Nephron (organoid): ENCODE measurements at regions not wholly inside any gene's neighbourhood (a gene's known extent, or its start where the extent isn't known, plus 50 kb on each side); places are given as distances from the start of the nearest gene placed in this dataset.

ENCODE experiments used
- H3K27ac Mint-ChIP-seq, 3 experiments: 2 replicates each; pipeline ENCODE4 v1.8.0; 2020; ENCODE audit warnings: mixed read lengths in 3 of 3, mild to moderate bottlenecking in 2 of 3, moderate library complexity in 1 of 3
- H3K27me3 Mint-ChIP-seq: 2 replicates; pipeline ENCODE4 v1.8.0; 2021; ENCODE audit warnings: low read depth, mild to moderate bottlenecking, moderate library complexity, mixed read lengths
- H3K36me3 Mint-ChIP-seq: 2 replicates; pipeline ENCODE4 v1.8.0; 2020; ENCODE audit warnings: low read depth, mixed read lengths
- H3K4me1 Mint-ChIP-seq: 2 replicates; pipeline ENCODE4 v1.8.0; 2020; ENCODE audit warnings: mixed read lengths
- H3K4me3 Mint-ChIP-seq, 3 experiments: 2 replicates each; pipeline ENCODE4 v1.8.0; 2020; ENCODE audit warnings: mild to moderate bottlenecking in 3 of 3, mixed read lengths in 3 of 3, moderate library complexity in 2 of 3
- H3K9me3 Mint-ChIP-seq: 2 replicates; pipeline ENCODE4 v1.8.0; 2020; ENCODE audit warnings: mixed read lengths
- TF ChIP-seq, protein P1 (sequence below), 3 experiments: fragments of 200-600 bp; sonication (generic); IDR thresholded peaks; one replicate each; pipeline ENCODE4 v1.5.0; 2021; ENCODE audit warnings: antibody characterized with exemption in 3 of 3; ENCODE audit not compliant: unreplicated experiment in 3 of 3

DNA sequence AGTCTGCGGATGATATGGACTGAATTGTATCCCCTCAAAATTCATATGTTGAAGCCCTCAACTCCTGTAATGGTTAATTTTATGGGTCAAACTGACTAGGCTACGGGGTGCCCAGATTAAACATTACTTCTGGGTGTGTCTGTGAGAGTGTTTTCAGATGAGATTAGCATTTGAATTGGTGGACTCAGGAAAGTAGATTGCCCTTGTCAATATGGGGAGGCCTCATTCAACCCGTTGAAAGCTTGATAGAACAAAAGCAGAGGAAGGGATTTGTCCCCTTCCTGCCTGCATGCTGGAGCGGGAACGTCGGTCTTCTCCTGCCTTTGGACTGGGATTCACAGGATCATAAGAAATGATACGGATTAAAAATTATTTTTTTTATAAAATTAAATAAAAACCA lies 84.5 kb downstream of the BBS10 start:
- Mint-ChIP-seq H3K27ac (no peak overlapping the region), H3K4me3 (no peak overlapping the region), H3K36me3 (no peaks in the 10 kb centered on the region), H3K27me3 (no peaks in the 10 kb centered on the region), H3K4me1 (peaks cover 12% of the 10 kb centered on the region), H3K9me3 (peaks cover 17% of the 10 kb centered on the region)
- TF ChIP-seq, protein P1, sequence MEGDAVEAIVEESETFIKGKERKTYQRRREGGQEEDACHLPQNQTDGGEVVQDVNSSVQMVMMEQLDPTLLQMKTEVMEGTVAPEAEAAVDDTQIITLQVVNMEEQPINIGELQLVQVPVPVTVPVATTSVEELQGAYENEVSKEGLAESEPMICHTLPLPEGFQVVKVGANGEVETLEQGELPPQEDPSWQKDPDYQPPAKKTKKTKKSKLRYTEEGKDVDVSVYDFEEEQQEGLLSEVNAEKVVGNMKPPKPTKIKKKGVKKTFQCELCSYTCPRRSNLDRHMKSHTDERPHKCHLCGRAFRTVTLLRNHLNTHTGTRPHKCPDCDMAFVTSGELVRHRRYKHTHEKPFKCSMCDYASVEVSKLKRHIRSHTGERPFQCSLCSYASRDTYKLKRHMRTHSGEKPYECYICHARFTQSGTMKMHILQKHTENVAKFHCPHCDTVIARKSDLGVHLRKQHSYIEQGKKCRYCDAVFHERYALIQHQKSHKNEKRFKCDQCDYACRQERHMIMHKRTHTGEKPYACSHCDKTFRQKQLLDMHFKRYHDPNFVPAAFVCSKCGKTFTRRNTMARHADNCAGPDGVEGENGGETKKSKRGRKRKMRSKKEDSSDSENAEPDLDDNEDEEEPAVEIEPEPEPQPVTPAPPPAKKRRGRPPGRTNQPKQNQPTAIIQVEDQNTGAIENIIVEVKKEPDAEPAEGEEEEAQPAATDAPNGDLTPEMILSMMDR (IDR thresholded peaks at IDR 0.05; ENCODE audit: unreplicated experiment in 3 of 3) = no peak

GRCh38 chr12:76260390-76260748 lies 87.8 kb downstream of the BBS10 start:
- H3K4me3 Mint-ChIP-seq = no peak overlapping the region
- H3K4me1 Mint-ChIP-seq = peaks cover 12% of the 10 kb centered on the region
- peaks cover 4% of the 10 kb centered on the region for H3K27me3 Mint-ChIP-seq
- H3K9me3 Mint-ChIP-seq = peaks cover 17% of the 10 kb centered on the region
- no peaks in the 10 kb centered on the region for H3K36me3 Mint-ChIP-seq
- peak overlapping the region in 1 of 3 experiments; percentile 62 for H3K27ac Mint-ChIP-seq
- TF ChIP-seq, protein P1 (IDR thresholded peaks at IDR 0.05; ENCODE audit: unreplicated experiment in 3 of 3) = no peak

- peak overlapping the region in 1 of 3 experiments; percentile 29 for H3K4me3 Mint-ChIP-seq
- H3K27me3 Mint-ChIP-seq = peaks cover 4% of the 10 kb centered on the region
- no peaks in the 10 kb centered on the region for H3K36me3 Mint-ChIP-seq
- TF ChIP-seq, protein P1 (IDR thresholded peaks at IDR 0.05; ENCODE audit: unreplicated experiment in 3 of 3) = no peak
- H3K27ac Mint-ChIP-seq = peak overlapping the region in 2 of 3 experiments; percentile 11 to 62
- H3K4me1 Mint-ChIP-seq = peaks cover 12% of the 10 kb centered on the region
- H3K9me3 Mint-ChIP-seq = peaks cover 17% of the 10 kb centered on the region
Measured at GRCh38 chr12:76259660-76260389, 88.4 kb downstream of the BBS10 start.

GRCh38 chr12:76259106-76259505 lies 89.1 kb downstream of the BBS10 start:
- H3K27ac Mint-ChIP-seq = peak overlapping the region in 1 of 3 experiments; percentile 62
- no peaks in the 10 kb centered on the region for H3K36me3 Mint-ChIP-seq
- peaks cover 4% of the 10 kb centered on the region for H3K27me3 Mint-ChIP-seq
- TF ChIP-seq, protein P1 (IDR thresholded peaks at IDR 0.05; ENCODE audit: unreplicated experiment in 3 of 3) = no peak
- peaks cover 13% of the 10 kb centered on the region for H3K9me3 Mint-ChIP-seq
- H3K4me3 Mint-ChIP-seq = no peak overlapping the region
- peaks cover 12% of the 10 kb centered on the region for H3K4me1 Mint-ChIP-seq

DNA sequence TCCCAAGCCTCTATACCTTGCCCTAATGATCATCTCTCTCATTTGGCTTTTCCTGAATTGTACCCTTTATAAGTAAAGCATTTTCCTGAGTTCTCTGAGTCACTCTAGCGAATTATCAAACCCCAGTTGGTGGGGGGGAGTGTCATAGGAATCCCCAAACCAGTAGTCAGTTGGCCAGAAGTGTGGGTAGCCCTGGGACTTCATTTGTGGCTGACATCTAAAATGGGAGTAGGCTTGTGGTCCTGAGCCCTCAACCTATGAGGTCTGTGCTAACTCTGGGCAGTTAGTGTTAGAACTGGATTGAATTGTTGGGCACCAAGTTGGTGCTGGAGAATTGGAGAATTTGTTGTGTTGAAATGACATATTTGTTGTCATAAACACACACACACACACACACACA lies 91.3 kb downstream of the BBS10 start:
- TF ChIP-seq, protein P1 (IDR thresholded peaks at IDR 0.05; ENCODE audit: unreplicated experiment in 3 of 3) = no peak
- H3K27me3 Mint-ChIP-seq = peaks cover 4% of the 10 kb centered on the region

GRCh38 chr12:76256321-76256720 lies 91.9 kb downstream of the BBS10 start:
- H3K9me3 Mint-ChIP-seq = peaks cover 4% of the 10 kb centered on the region
- H3K27ac Mint-ChIP-seq = no peak overlapping the region
- no peak overlapping the region for H3K4me3 Mint-ChIP-seq
- H3K36me3 Mint-ChIP-seq = no peaks in the 10 kb centered on the region
- TF ChIP-seq, protein P1 (IDR thresholded peaks at IDR 0.05; ENCODE audit: unreplicated experiment in 3 of 3) = no peak
- H3K27me3 Mint-ChIP-seq = peaks cover 4% of the 10 kb centered on the region
- H3K4me1 Mint-ChIP-seq = peaks cover 12% of the 10 kb centered on the region

More for the DNA sequence above, 91.3 kb downstream of the BBS10 start:
- no peak overlapping the region for H3K4me3 Mint-ChIP-seq
- no peaks in the 10 kb centered on the region for H3K36me3 Mint-ChIP-seq
- H3K27ac Mint-ChIP-seq = no peak overlapping the region
- H3K4me1 Mint-ChIP-seq = peaks cover 12% of the 10 kb centered on the region
- H3K9me3 Mint-ChIP-seq = peaks cover 8% of the 10 kb centered on the region
